SK-N-SH (cell line): ENCODE measurements at regions not wholly inside any gene's neighbourhood (a gene's known extent, or its start where the extent isn't known, plus 50 kb on each side); places are given as distances from the start of the nearest gene placed in this dataset.

Source experiments
- CTCF ChIA-PET: fragments of 300-600, 350-600 bp; formaldehyde crosslinking; extraction: SDS; loops from one replicate; lab custom pipeline; 2021; lab: Yijun Ruan, JAX
- POLR2A ChIA-PET: fragments of 350-600 bp; sonication (Branson Sonifier 250); formaldehyde crosslinking; extraction: SDS; loops from one replicate; lab custom pipeline; 2020; ENCODE audit warnings: antibody characterized with exemption, inconsistent platforms; lab: Yijun Ruan, JAX
- DNase-seq: peaks from one replicate; pipeline ENCODE4 v3.0.0; 2012
- H2AFZ ChIP-seq: fragments of 200-600 bp; sonication (generic); 2 replicates; pipeline ENCODE4 v1.8.1; 2016; ENCODE audit warnings: antibody characterized with exemption, mild to moderate bottlenecking, low read depth
- H3F3A ChIP-seq: fragments of 200-600 bp; sonication (generic); replicated peaks from 2 replicates; pipeline ENCODE3; 2016; ENCODE audit warnings: antibody characterized with exemption, mild to moderate bottlenecking; ENCODE audit not compliant: insufficient read depth
- H3K27ac ChIP-seq, 2 experiments: fragments of 200-500 bp in 1 of 2; fragments of 200-600 bp in 1 of 2; sonication (Bioruptor generic) in 1 of 2; sonication (generic), shearing (Covaris generic) in 1 of 2; 2 replicates each; pipeline versions ENCODE4 v1.5.1 to v1.6.1; 2014 to 2016; ENCODE audit warnings: low read depth in 2 of 2, inconsistent platforms in 1 of 2, low read length in 1 of 2, mild to moderate bottlenecking in 1 of 2, mixed read lengths in 1 of 2
- H3K27me3 ChIP-seq: fragments of 200-600 bp; sonication (generic), shearing (Covaris generic); 2 replicates; pipeline ENCODE4 v1.6.1; 2016; ENCODE audit warnings: mixed run types; ENCODE audit not compliant: insufficient read depth
- H3K36me3 ChIP-seq, 2 experiments: fragments of 200-500 bp in 1 of 2; fragments of 200-600 bp in 1 of 2; sonication (Bioruptor generic) in 1 of 2; sonication (generic) in 1 of 2; replicated peaks in 1 of 2; 2 replicates each; pipeline versions ENCODE3 to v1.5.1; 2014 to 2016; ENCODE audit warnings: low read length in 1 of 2, mild to moderate bottlenecking in 1 of 2; ENCODE audit not compliant: insufficient read depth in 2 of 2, control insufficient read depth in 1 of 2
- H3K4me1 ChIP-seq, 2 experiments: fragments of 200-500 bp in 1 of 2; fragments of 200-600 bp in 1 of 2; sonication (Bioruptor generic) in 1 of 2; sonication (generic), shearing (Covaris generic) in 1 of 2; 2 replicates each; pipeline versions ENCODE4 v1.5.1 to v1.6.1; 2014 to 2016; ENCODE audit warnings: low read depth in 1 of 2, low read length in 1 of 2, mixed run types in 1 of 2; ENCODE audit not compliant: insufficient read depth in 2 of 2, control insufficient read depth in 1 of 2
- H3K4me2 ChIP-seq: fragments of 200-600 bp; sonication (generic), shearing (Covaris generic); 2 replicates; pipeline ENCODE4 v1.6.1; 2017; ENCODE audit warnings: mixed run types
- H3K4me3 ChIP-seq, 2 experiments: fragments of 200-500 bp in 1 of 2; fragments of 200-600 bp in 1 of 2; sonication (Bioruptor generic) in 1 of 2; sonication (generic), shearing (Covaris generic) in 1 of 2; 2 replicates each; pipeline versions ENCODE4 v1.5.1 to v1.8.1; 2014 to 2016; ENCODE audit warnings: low read depth in 2 of 2, inconsistent platforms in 1 of 2, low read length in 1 of 2, mild to moderate bottlenecking in 1 of 2, mixed read lengths in 1 of 2, moderate library complexity in 1 of 2
- H3K79me2 ChIP-seq: fragments of 200-600 bp; sonication (generic); 2 replicates; pipeline ENCODE4 v1.8.1; 2017; ENCODE audit warnings: mild to moderate bottlenecking; ENCODE audit not compliant: insufficient read depth
- H3K9ac ChIP-seq: fragments of 200-600 bp; sonication (generic); 2 replicates; pipeline ENCODE4 v1.6.1; 2017; ENCODE audit warnings: mixed run types
- H3K9me2 ChIP-seq: fragments of 200-600 bp; sonication (generic); 2 replicates; pipeline ENCODE4 v1.6.1; 2017; ENCODE audit warnings: mixed run types
- H3K9me3 ChIP-seq: fragments of 200-600 bp; sonication (generic); 2 replicates; pipeline ENCODE4 v1.6.1; 2017; ENCODE audit warnings: mixed run types, mild to moderate bottlenecking, moderate library complexity
- H4K20me1 ChIP-seq: fragments of 200-600 bp; sonication (generic); 2 replicates; pipeline ENCODE4 v1.6.1; 2017; ENCODE audit warnings: mild to moderate bottlenecking, mixed run types; ENCODE audit not compliant: insufficient read depth
- CHD2 ChIP-seq: fragments of 150-350 bp; IDR thresholded peaks from 2 replicates; pipeline ENCODE4 v1.6.1; 2018; ENCODE audit warnings: low read length; ENCODE audit not compliant: partially characterized antibody
- CTCF ChIP-seq: fragments of 200-600 bp; sonication (generic); IDR thresholded peaks from 2 replicates; pipeline ENCODE4 v1.6.1; 2017; ENCODE audit warnings: antibody characterized with exemption, mild to moderate bottlenecking, moderate library complexity
- EP300 ChIP-seq, 2 experiments: IDR thresholded peaks; 2 replicates each; pipeline versions ENCODE4 v1.4.0 to v1.6.1; 2012; ENCODE audit warnings: borderline replicate concordance in 1 of 2, low read depth in 1 of 2, low read length in 1 of 2
- EZH2phosphoT487 ChIP-seq: fragments of 200-600 bp; sonication (generic); IDR thresholded peaks from 2 replicates; pipeline ENCODE4 v1.6.1; 2017; ENCODE audit warnings: low read depth, mixed run types, mild to moderate bottlenecking, antibody characterized with exemption, moderate library complexity, borderline replicate concordance
- FOSL2 ChIP-seq: IDR thresholded peaks from 2 replicates; pipeline ENCODE4 v1.4.0; 2012; ENCODE audit warnings: low read depth, mild to moderate bottlenecking, moderate library complexity, borderline replicate concordance
- FOXM1 ChIP-seq: IDR thresholded peaks from 2 replicates; pipeline ENCODE4 v1.4.0; 2012; ENCODE audit warnings: low read depth, mild to moderate bottlenecking
- GATA2 ChIP-seq: sonication (generic); formaldehyde crosslinking; IDR thresholded peaks from 2 replicates; pipeline ENCODE4 v1.5.0; 2020; ENCODE audit warnings: mild to moderate bottlenecking, missing genetic modification reagents
- IRF3 ChIP-seq: fragments of 150-350 bp; IDR thresholded peaks from 2 replicates; pipeline ENCODE4 v1.6.1; 2016; ENCODE audit warnings: mild to moderate bottlenecking, low read depth, low read length
- NFIC ChIP-seq: IDR thresholded peaks from 2 replicates; pipeline ENCODE4 v1.4.0; 2012; ENCODE audit warnings: borderline replicate concordance
- POLR2AphosphoS5 ChIP-seq: IDR thresholded peaks from 2 replicates; pipeline ENCODE4 v1.6.1; 2012; ENCODE audit warnings: low read depth, low read length
- RAD21 ChIP-seq: IDR thresholded peaks from 2 replicates; pipeline ENCODE4 v1.6.1; 2012; ENCODE audit warnings: mild to moderate bottlenecking, low read length
- REST ChIP-seq: IDR thresholded peaks from 2 replicates; pipeline ENCODE4 v1.6.1; 2012; ENCODE audit warnings: mild to moderate bottlenecking, low read depth, low read length, moderate library complexity
- RXRA ChIP-seq: IDR thresholded peaks from 2 replicates; pipeline ENCODE4 v1.4.0; 2012; ENCODE audit warnings: low read depth, mild to moderate bottlenecking, borderline replicate concordance
- SMC3 ChIP-seq: IDR thresholded peaks from 2 replicates; pipeline ENCODE4 v1.6.1; 2012; ENCODE audit warnings: low read depth, low read length, improper control_type of control experiment
- TAF1 ChIP-seq: IDR thresholded peaks from 2 replicates; pipeline ENCODE4 v1.6.1; 2012; ENCODE audit warnings: low read depth, mild to moderate bottlenecking, low read length, moderate library complexity, borderline replicate concordance
- YY1 ChIP-seq: IDR thresholded peaks from 2 replicates; pipeline ENCODE4 v1.4.0; 2012; ENCODE audit warnings: low read depth, mild to moderate bottlenecking
- WGBS: methylation state at CpG from one replicate; pipeline ENCODE4 v1.1.6; 2017; ENCODE audit warnings: low lambda C conversion rate; 5-methylcytosine and 5-hydroxymethylcytosine counted together
- TF ChIP-seq, protein P1 (sequence below): IDR thresholded peaks from 2 replicates; pipeline ENCODE4 v1.4.0; 2012; ENCODE audit warnings: low read depth, borderline replicate concordance
- TF ChIP-seq, protein P2 (sequence below): IDR thresholded peaks from 2 replicates; pipeline ENCODE4; 2012
- TF ChIP-seq, protein P3 (sequence below): fragments of 150-350 bp; IDR thresholded peaks from 2 replicates; pipeline ENCODE4 v1.6.1; 2017; ENCODE audit warnings: antibody characterized with exemption, low read length, low read depth, borderline replicate concordance
- TF ChIP-seq, protein P4 (sequence below): IDR thresholded peaks from 2 replicates; pipeline ENCODE4 v1.4.0; 2012; ENCODE audit warnings: low read depth

GRCh38 chr11:131194726-131195125 lies 175.7 kb upstream of the NTM start:
- H3K9me2 ChIP-seq: no peaks in the 10 kb centered on the region
- no peak overlapping the region for H2AFZ ChIP-seq
- no peaks in the 10 kb centered on the region for H3K79me2 ChIP-seq
- H3K4me3 ChIP-seq: no peak overlapping the region
- TF ChIP-seq, protein P1, sequence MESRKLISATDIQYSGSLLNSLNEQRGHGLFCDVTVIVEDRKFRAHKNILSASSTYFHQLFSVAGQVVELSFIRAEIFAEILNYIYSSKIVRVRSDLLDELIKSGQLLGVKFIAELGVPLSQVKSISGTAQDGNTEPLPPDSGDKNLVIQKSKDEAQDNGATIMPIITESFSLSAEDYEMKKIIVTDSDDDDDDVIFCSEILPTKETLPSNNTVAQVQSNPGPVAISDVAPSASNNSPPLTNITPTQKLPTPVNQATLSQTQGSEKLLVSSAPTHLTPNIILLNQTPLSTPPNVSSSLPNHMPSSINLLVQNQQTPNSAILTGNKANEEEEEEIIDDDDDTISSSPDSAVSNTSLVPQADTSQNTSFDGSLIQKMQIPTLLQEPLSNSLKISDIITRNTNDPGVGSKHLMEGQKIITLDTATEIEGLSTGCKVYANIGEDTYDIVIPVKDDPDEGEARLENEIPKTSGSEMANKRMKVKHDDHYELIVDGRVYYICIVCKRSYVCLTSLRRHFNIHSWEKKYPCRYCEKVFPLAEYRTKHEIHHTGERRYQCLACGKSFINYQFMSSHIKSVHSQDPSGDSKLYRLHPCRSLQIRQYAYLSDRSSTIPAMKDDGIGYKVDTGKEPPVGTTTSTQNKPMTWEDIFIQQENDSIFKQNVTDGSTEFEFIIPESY: no peak
- TF ChIP-seq RAD21 (no peak), FOSL2 (no peak), NFIC (no peak), EP300 (IDR thresholded peaks at IDR 0.05; ENCODE audit: borderline replicate concordance in 1 of 2, low read depth in 1 of 2, low read length in 1 of 2) (no peak), EZH2phosphoT487 (no peak), GATA2 (CRISPR knock-in tag) (no peak), FOXM1 (no peak), RXRA (no peak), IRF3 (no peak), SMC3 (no peak), POLR2AphosphoS5 (no peak), REST (no peak), CHD2 (no peak), YY1 (no peak), TAF1 (no peak), CTCF (no peak)
- TF ChIP-seq, protein P2, sequence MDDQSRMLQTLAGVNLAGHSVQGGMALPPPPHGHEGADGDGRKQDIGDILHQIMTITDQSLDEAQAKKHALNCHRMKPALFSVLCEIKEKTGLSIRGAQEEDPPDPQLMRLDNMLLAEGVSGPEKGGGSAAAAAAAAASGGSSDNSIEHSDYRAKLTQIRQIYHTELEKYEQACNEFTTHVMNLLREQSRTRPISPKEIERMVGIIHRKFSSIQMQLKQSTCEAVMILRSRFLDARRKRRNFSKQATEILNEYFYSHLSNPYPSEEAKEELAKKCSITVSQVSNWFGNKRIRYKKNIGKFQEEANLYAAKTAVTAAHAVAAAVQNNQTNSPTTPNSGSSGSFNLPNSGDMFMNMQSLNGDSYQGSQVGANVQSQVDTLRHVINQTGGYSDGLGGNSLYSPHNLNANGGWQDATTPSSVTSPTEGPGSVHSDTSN: no peak
- TF ChIP-seq, protein P3, sequence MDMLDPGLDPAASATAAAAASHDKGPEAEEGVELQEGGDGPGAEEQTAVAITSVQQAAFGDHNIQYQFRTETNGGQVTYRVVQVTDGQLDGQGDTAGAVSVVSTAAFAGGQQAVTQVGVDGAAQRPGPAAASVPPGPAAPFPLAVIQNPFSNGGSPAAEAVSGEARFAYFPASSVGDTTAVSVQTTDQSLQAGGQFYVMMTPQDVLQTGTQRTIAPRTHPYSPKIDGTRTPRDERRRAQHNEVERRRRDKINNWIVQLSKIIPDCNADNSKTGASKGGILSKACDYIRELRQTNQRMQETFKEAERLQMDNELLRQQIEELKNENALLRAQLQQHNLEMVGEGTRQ: no peak
- TF ChIP-seq, protein P4, sequence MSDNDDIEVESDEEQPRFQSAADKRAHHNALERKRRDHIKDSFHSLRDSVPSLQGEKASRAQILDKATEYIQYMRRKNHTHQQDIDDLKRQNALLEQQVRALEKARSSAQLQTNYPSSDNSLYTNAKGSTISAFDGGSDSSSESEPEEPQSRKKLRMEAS: no peak
- CTCF ChIA-PET: no interaction called here
- no peaks in the 10 kb centered on the region for H4K20me1 ChIP-seq
- H3K27me3 ChIP-seq: no peaks in the 10 kb centered on the region
- H3K27ac ChIP-seq: no peak overlapping the region
- no peak overlapping the region for H3K4me2 ChIP-seq
- WGBS: 41% methylated on average over 5 of the region's 6 CpGs
- H3K9me3 ChIP-seq: no peaks in the 10 kb centered on the region
- no peak overlapping the region for H3K9ac ChIP-seq
- H3F3A ChIP-seq: no peaks in the 10 kb centered on the region
- H3K36me3 ChIP-seq: no peaks in the 10 kb centered on the region
- no peak for DNase-seq
- POLR2A ChIA-PET: no interaction called here
- peaks cover 0 to 30% of the 10 kb centered on the region in 2 experiments; a peak in 2 of 4 replicates for H3K4me1 ChIP-seq
